ENCODE measurements at regions not wholly inside any gene's neighbourhood (a gene's known extent, or its start where the extent isn't known, plus 50 kb on each side); places are given as distances from the start of the nearest gene placed in this dataset.
"Not testable (repeated sequence)": the region's sequence is repeated elsewhere in the genome, so short reads cannot be mapped to it uniquely, and the experiment has no call there.

DNA sequence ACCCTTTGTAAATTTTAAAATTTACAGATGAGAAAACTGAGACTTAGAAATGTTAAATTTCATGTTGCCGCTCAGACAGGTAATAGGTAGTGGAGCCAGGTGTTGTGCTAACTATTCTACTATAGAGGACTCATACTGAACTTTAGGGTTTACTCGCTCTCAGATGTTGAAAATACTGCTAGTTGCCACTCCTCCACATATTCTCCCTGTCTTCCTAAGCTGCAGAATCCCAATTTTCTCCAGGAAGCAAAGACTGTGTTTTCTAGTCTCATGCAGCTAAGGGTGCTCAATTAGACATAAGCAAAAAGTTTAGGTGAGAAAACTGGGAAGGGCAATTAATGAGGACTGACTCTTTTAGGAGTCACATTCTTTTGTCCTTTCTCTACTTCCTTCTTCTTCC is 612.3 kb downstream of the KCNH5 start:
- no peak for DNase-seq

DNA sequence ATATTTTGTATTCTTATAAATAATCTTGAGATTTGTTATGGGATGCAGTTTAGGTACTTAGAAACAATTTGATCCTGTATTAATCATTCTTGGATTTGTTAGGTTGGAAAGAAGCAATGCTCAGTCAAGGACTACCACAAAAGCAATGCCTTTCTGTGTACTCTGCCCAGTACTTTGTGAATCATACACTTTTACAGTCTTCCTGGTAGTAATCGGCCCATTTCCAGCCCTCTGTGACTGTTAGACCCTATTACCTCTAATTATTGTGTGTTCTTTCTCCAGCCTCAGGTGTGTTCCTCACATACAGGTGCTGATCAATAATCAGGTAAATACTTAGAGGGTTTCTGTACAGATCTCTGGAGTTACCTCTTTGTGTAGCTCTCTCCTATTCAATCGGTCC is 609.0 kb downstream of the KCNH5 start:
- DNase-seq: no peak

DNA sequence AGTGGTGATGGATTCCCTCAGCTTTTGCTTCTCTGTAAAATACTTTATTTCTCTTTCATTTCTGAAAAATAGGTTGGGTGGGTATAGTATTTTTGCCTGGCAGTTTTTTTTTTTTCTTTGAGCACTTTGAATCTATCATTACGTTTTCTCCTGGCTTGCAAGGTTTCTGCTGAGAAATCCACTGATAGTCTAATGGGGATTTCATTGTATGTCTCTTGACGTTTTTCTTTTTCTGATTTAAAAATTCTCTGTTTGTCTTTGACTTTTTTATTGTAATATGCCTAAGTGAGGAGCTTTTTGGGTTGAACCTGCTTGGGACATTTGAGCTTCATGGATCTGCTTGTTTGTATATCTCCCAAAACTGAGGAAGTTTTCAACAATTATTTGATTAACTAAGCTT is 606.0 kb downstream of the KCNH5 start:
- no peak for DNase-seq

DNA sequence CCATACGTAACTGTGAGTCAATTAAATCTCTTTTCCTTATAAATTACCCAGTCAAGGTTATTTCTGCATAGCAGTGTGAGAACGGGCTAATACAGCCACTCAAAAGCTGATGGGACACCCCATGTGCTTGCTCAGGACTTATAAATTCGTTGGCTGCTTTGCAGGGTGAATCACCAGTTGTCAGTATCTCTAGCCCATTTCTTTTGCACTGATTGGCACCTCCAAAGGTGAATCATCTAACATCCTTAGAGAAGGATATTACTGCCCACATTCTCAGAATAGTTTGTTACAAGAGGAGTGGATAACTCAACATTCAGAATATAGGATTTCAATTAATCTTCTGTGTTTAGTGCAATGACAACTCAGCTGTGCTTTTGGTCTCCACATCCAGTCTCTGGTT is 601.5 kb downstream of the KCNH5 start:
- peak; percentile 22 for DNase-seq

GRCh38 chr14:62445570-62445969 is 599.7 kb downstream of the KCNH5 start:
- DNase-seq: no peak

GRCh38 chr14:62451221-62451620 is 594.0 kb downstream of the KCNH5 start:
- no peak for DNase-seq

DNA sequence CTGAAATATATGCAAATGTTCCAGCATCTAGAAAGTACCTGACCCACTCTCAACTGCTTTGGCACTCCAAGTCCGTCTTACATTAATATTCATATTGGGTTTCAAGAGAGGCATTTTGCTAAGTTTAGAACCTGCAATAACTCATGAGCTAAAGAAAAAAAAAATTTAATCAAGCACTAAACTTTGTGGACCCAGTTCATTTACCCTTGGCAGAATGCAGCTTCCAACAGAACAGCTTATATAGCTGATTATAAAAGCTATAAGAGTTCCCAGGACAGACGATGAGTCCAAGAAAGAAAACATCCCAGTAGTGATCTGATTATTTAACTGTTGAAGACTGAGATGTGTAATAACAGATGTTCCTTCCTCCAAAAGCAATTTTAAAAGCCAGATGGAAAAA is 592.0 kb downstream of the KCNH5 start:
- DNase-seq: no peak

GRCh38 chr14:62455446-62455845 is 589.8 kb downstream of the KCNH5 start:
- DNase-seq: no peak

DNA sequence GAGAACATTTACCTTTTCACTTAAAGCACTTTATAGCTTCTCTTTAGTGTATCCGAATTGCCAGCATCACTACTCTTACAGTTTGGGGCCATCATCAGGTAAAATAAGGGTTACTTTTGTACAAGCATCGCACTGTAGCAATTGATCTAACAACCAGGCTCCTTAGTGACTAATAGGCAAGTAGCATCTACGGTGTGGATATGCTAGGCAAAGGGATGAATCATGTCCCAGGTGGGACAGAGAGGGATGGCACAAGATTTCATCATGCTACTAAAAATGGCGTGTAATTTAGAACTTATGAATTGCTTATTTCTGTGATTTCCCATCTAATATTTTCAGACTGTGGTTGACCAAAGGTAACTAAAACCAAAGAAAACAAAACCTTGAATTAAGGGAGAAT is 582.3 kb downstream of the KCNH5 start:
- DNase-seq: no peak

DNA sequence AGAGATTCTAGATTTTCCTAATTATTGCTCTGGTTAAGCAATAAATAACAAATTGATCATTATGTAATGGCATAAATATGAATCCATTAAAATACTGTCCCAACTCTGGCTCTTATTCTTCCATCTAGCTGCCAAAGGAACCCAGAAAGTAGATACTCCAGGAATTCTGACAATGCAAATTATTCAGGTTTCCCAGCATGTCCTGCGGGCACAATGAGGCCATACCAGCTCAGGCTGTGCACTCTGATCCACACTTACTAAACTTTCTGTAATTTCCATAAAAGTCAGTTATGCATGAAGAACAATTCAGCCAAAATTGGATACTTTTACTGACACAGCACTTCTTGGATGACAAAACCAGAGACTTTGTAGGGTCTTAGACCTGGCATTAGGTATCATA is 576.3 kb downstream of the KCNH5 start:
- DNase-seq: no peak

- no peak for DNase-seq
Observed at GRCh38 chr14:62470935-62471334, 574.3 kb downstream of the KCNH5 start.

- no peak for DNase-seq
Observed at GRCh38 chr14:62491146-62491545, 554.1 kb downstream of the KCNH5 start.

GRCh38 chr14:62497708-62498107 is 547.5 kb downstream of the KCNH5 start:
- no peak for DNase-seq

DNA sequence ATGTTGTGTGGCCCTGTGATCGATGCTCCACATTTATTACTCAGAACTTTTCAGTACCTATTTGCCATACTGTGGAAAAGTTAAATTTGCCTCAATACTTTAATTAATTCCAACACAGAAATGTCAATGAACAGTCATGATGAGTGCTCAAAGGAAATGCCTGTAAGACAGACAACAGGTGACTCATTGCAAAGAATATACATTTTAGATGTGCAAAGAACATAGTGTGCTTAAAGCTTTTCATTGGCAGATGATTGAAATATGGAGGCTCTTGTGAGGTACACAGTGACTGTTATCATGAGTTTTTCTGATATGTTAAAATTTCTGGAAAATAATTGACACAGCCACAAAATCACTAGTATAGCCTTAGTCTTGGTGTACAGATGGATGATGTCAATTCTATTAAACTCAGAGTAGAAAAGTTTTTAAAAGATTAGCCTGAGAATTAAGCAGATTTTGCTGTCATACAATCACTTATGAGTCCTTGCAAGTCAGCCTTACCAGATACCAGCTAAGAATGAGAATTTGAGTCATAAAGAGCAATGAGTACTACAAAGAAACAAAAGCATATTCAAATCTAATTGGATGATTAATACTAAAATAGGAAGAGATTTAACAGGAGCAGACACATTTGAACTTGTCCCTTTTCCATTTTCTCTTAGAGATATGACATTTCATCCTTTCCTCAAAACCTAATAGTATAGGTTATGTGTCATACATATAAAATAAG is 544.1 kb downstream of the KCNH5 start:
- DNase-seq: no peak

DNA sequence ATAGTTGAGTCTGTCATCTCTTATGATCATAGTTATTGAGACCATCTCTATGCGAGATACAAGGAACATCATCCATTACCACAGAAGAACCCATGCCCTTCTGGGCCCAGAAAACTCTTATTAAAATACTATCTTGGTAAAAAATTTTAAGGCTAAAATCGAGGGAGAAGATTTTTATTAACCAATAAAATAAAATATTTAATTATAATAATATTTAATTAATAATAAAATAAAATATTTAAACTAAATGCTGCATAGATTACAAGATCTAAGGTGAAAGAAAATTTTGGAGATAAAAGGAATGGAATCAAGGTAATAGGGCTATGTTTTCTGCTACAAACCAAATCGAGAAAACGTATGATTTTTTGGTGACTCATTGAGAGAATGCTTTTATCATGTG is 540.2 kb downstream of the KCNH5 start:
- DNase-seq: no peak

GRCh38 chr14:62521309-62521708 is 523.9 kb downstream of the KCNH5 start:
- DNase-seq: not testable (repeated sequence)

DNA sequence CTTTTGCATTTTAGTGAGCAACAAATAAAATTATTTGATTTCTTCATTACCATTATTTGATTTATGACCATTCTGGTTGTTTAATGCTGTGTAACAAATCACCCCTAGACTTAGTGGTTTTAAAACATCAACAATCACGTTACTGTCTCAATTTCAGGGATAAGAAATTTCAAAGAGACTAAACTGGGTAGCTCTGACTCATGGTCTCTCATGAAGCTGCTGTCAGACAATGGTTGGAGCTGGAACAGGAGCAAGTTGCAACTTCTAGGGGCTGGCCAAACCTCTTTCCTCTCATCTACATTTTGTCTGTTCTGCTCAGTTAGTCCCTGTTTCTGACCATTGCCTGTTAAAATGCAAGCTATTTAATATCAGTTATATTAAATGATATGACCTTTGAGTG is 517.0 kb downstream of the KCNH5 start:
- no peak for DNase-seq

- DNase-seq: no peak
Observed at GRCh38 chr14:62532181-62532580, 513.1 kb downstream of the KCNH5 start.

GRCh38 chr14:62546862-62547474 is 498.3 kb downstream of the KCNH5 start:
- no peak for DNase-seq

- DNase-seq: no peak
Observed at GRCh38 chr14:62557416-62557815, 487.8 kb downstream of the KCNH5 start.

DNA sequence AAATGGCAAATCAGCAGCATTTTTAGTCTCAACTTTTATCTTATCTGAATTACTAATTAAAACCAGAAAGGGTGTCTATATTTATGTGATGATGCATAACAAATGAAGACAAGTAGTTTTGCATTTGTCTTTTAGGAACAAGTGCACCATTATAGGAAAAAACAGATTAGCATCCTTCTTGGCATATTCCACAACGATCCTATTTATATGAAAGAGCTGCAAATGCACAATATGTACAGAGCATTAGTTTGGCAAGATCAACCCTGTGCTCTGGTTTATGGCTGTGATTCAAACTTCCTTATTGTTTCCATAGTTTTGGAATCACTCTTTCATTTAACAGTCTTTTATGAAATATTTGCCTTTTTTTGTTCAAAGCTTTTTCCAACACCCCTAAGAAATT is 486.8 kb downstream of the KCNH5 start:
- no peak for DNase-seq

GRCh38 chr14:62585247-62585646 is 460.0 kb downstream of the KCNH5 start:
- DNase-seq: no peak

- no peak for DNase-seq
Observed at GRCh38 chr14:62592877-62593276, 452.4 kb downstream of the KCNH5 start.

GRCh38 chr14:62597143-62597542 is 448.1 kb downstream of the KCNH5 start:
- DNase-seq: no peak

Measured in amniotic stem cell (primary cell).